ENCODE measurements at regions not wholly inside any gene's neighbourhood (a gene's known extent, or its start where the extent isn't known, plus 50 kb on each side); places are given as distances from the start of the nearest gene placed in this dataset.

- ChIA-PET CTCF (no interaction called here), POLR2A (no interaction called here)
- DNase-seq (ENCODE audit: extremely low spot score): no peak
- TF ChIP-seq HDGF (IDR thresholded peaks at IDR 0.05; ENCODE audit: borderline replicate concordance) (no peak), ZNF384 (IDR thresholded peaks at IDR 0.05) (no peak), L3MBTL2 (conservative IDR thresholded peaks at IDR 0.05) (no peak), BHLHE40 (IDR thresholded peaks at IDR 0.05; ENCODE audit: borderline replicate concordance) (no peak), FOXM1 (IDR thresholded peaks at IDR 0.05; ENCODE audit: borderline replicate concordance) (no peak), SP1 (IDR thresholded peaks at IDR 0.05) (no peak), SUZ12 (IDR thresholded peaks at IDR 0.05) (no peak), ARNT (IDR thresholded peaks at IDR 0.05) (no peak), FOXA1 (IDR thresholded peaks at IDR 0.05) (no peak), NFRKB (IDR thresholded peaks at IDR 0.05) (no peak), FOXK2 (IDR thresholded peaks at IDR 0.05) (no peak), LEF1 (IDR thresholded peaks at IDR 0.05; ENCODE audit: borderline replicate concordance) (no peak), PKNOX1 (IDR thresholded peaks at IDR 0.05) (no peak), ELF4 (IDR thresholded peaks at IDR 0.05) (no peak), CTBP1 (IDR thresholded peaks at IDR 0.05; ENCODE audit: borderline replicate concordance) (no peak), TARDBP (IDR thresholded peaks at IDR 0.05) (no peak)
These were observed 56.9 kb upstream of the PPP1R3C start for GRCh38 chr10:91689731-91690168.

- POLR2A ChIA-PET: no interaction called here
- TF ChIP-seq BHLHE40 (IDR thresholded peaks at IDR 0.05; ENCODE audit: borderline replicate concordance): no peak
- TF ChIP-seq TARDBP (IDR thresholded peaks at IDR 0.05): no peak
- CTCF ChIA-PET: no interaction called here
- DNase-seq (ENCODE audit: extremely low spot score): no peak
These were observed 52.0 kb upstream of the PPP1R3C start for GRCh38 chr10:91684841-91685240.

GRCh38 chr10:91683975-91684374 lies 51.1 kb upstream of the PPP1R3C start:
- no peak for TF ChIP-seq CTBP1 (IDR thresholded peaks at IDR 0.05; ENCODE audit: borderline replicate concordance)
- TF ChIP-seq ARNT (IDR thresholded peaks at IDR 0.05): no peak
- TF ChIP-seq SUZ12 (IDR thresholded peaks at IDR 0.05): no peak
- no peak for TF ChIP-seq FOXK2 (IDR thresholded peaks at IDR 0.05)
- TF ChIP-seq SP1 (IDR thresholded peaks at IDR 0.05): no peak
- TF ChIP-seq FOXM1 (IDR thresholded peaks at IDR 0.05; ENCODE audit: borderline replicate concordance): no peak
- TF ChIP-seq FOXA1 (IDR thresholded peaks at IDR 0.05): no peak
- ChIA-PET POLR2A (no interaction called here), CTCF (no interaction called here)
- no peak for DNase-seq (ENCODE audit: extremely low spot score)

GRCh38 chr10:91682912-91683311 lies 50.0 kb upstream of the PPP1R3C start:
- POLR2A ChIA-PET: no interaction called here
- DNase-seq (ENCODE audit: extremely low spot score): no peak
- TF ChIP-seq ZNF384 (IDR thresholded peaks at IDR 0.05): no peak
- no peak for TF ChIP-seq TARDBP (IDR thresholded peaks at IDR 0.05)
- no peak for TF ChIP-seq BHLHE40 (IDR thresholded peaks at IDR 0.05; ENCODE audit: borderline replicate concordance)
- no peak for TF ChIP-seq SP1 (IDR thresholded peaks at IDR 0.05)
- no peak for TF ChIP-seq ARNT (IDR thresholded peaks at IDR 0.05)
- CTCF ChIA-PET: no interaction called here

Measured in HEK293T (cell line).